H9 (cell line): ENCODE measurements at regions not wholly inside any gene's neighbourhood (a gene's known extent, or its start where the extent isn't known, plus 50 kb on each side); places are given as distances from the start of the nearest gene placed in this dataset.

ENCODE experiments used
- DNase-seq: peaks from one replicate; pipeline ENCODE4 v3.0.0-alpha.2; 2017
- H2AFZ ChIP-seq: one replicate; pipeline ENCODE4 v1.6.1; 2013; ENCODE audit warnings: mild to moderate bottlenecking, low read length, control low read depth, moderate library complexity
- H2AK5ac ChIP-seq: 2 replicates; pipeline ENCODE4 v1.6.1; 2013; ENCODE audit warnings: low read length, control low read depth, mixed read lengths; ENCODE audit not compliant: insufficient read length
- H2BK120ac ChIP-seq: one replicate; pipeline ENCODE4 v1.6.1; 2013; ENCODE audit warnings: low read depth, mild to moderate bottlenecking, low read length, control low read depth, inconsistent platforms; ENCODE audit not compliant: poor library complexity, severe bottlenecking
- H2BK12ac ChIP-seq: 2 replicates; pipeline ENCODE4 v1.6.1; 2013; ENCODE audit warnings: low read length, control low read depth, mixed read lengths, low read depth; ENCODE audit not compliant: insufficient read length
- H2BK15ac ChIP-seq: 2 replicates; pipeline ENCODE4 v1.6.1; 2013; ENCODE audit warnings: low read depth, low read length, control low read depth
- H2BK20ac ChIP-seq: one replicate; pipeline ENCODE4 v1.6.1; 2013; ENCODE audit warnings: low read depth, mild to moderate bottlenecking, low read length, control low read depth, inconsistent platforms; ENCODE audit not compliant: poor library complexity, severe bottlenecking
- H2BK5ac ChIP-seq: 2 replicates; pipeline ENCODE4 v1.6.1; 2013; ENCODE audit warnings: low read length, control low read depth, mixed read lengths; ENCODE audit not compliant: insufficient read length
- H3K14ac ChIP-seq: 2 replicates; pipeline ENCODE4 v1.6.1; 2013; ENCODE audit warnings: low read length, control low read depth; ENCODE audit not compliant: insufficient read depth
- H3K18ac ChIP-seq: 2 replicates; pipeline ENCODE4 v1.6.1; 2013; ENCODE audit warnings: low read depth, mild to moderate bottlenecking, mixed read lengths, low read length, control low read depth; ENCODE audit not compliant: insufficient read length
- H3K23ac ChIP-seq: 2 replicates; pipeline ENCODE4 v1.6.1; 2013; ENCODE audit warnings: low read length, control low read depth, mixed read lengths, low read depth; ENCODE audit not compliant: insufficient read length
- H3K23me2 ChIP-seq: 2 replicates; pipeline ENCODE4 v1.6.1; 2013; ENCODE audit warnings: low read depth, mild to moderate bottlenecking, mixed read lengths, low read length, control low read depth; ENCODE audit not compliant: insufficient read length, poor library complexity, severe bottlenecking
- H3K27ac ChIP-seq: 2 replicates; pipeline ENCODE4 v1.5.1; 2013; ENCODE audit warnings: low read length, control low read depth, mixed read lengths, low read depth; ENCODE audit not compliant: insufficient read length
- H3K27me3 ChIP-seq: 2 replicates; pipeline ENCODE4 v1.6.1; 2013; ENCODE audit warnings: low read length, control low read depth, inconsistent platforms; ENCODE audit not compliant: insufficient read depth
- H3K4ac ChIP-seq: 2 replicates; pipeline ENCODE4 v1.6.1; 2013; ENCODE audit warnings: low read depth, mild to moderate bottlenecking, control low read depth, inconsistent platforms, low read length, moderate library complexity
- H3K4me1 ChIP-seq: 2 replicates; pipeline ENCODE4 v1.6.1; 2013; ENCODE audit warnings: low read length, control low read depth, inconsistent platforms; ENCODE audit not compliant: insufficient read depth
- H3K4me2 ChIP-seq: 2 replicates; pipeline ENCODE4 v1.6.1; 2013; ENCODE audit warnings: low read length, control low read depth, mixed read lengths; ENCODE audit not compliant: insufficient read length, insufficient read depth
- H3K56ac ChIP-seq: 2 replicates; pipeline ENCODE4 v1.6.1; 2013; ENCODE audit warnings: low read depth, mild to moderate bottlenecking, mixed read lengths, low read length, control low read depth; ENCODE audit not compliant: insufficient read length
- H3K79me1 ChIP-seq: 2 replicates; pipeline ENCODE4 v1.6.1; 2013; ENCODE audit warnings: low read depth, mild to moderate bottlenecking, moderate library complexity, low read length, control low read depth, inconsistent platforms; ENCODE audit not compliant: insufficient read depth, poor library complexity, severe bottlenecking
- H3K79me2 ChIP-seq: 2 replicates; pipeline ENCODE4 v1.6.1; 2013; ENCODE audit warnings: low read length, control low read depth, inconsistent platforms; ENCODE audit not compliant: insufficient read depth
- H3K9ac ChIP-seq: 2 replicates; pipeline ENCODE4 v1.6.1; 2013; ENCODE audit warnings: low read length, control low read depth, mixed read lengths; ENCODE audit not compliant: insufficient read length; ENCODE audit errors: extremely low read depth
- H3K9me3 ChIP-seq: one replicate; pipeline ENCODE4 v1.6.1; 2013; ENCODE audit warnings: low read depth, low read length, inconsistent platforms; ENCODE audit not compliant: control insufficient read depth
- H3T11ph ChIP-seq: one replicate; pipeline ENCODE4 v1.6.1; 2013; ENCODE audit warnings: mild to moderate bottlenecking, low read length, control low read depth, inconsistent platforms
- H4K20me1 ChIP-seq: one replicate; pipeline ENCODE4 v1.6.1; 2013; ENCODE audit not compliant: control insufficient read depth, insufficient read length, insufficient read depth
- H4K5ac ChIP-seq: 2 replicates; pipeline ENCODE4 v1.6.1; 2013; ENCODE audit warnings: low read depth, mild to moderate bottlenecking, mixed read lengths, low read length, control low read depth; ENCODE audit not compliant: insufficient read length
- H4K8ac ChIP-seq: replicated peaks from 2 replicates; pipeline ENCODE4 v1.6.1; 2013; ENCODE audit warnings: low read length, control low read depth, mixed read lengths, low read depth; ENCODE audit not compliant: insufficient read length
- H4K91ac ChIP-seq: 2 replicates; pipeline ENCODE4 v1.6.1; 2013; ENCODE audit warnings: low read depth, mild to moderate bottlenecking, moderate library complexity, mixed read lengths, low read length, control low read depth; ENCODE audit not compliant: insufficient read length
- H3K27ac Mint-ChIP-seq, 3 experiments: 2 replicates in 2 of 3; 3 replicates in 1 of 3; pipeline ENCODE4 v1.8.0; 2020 to 2021; ENCODE audit warnings: mixed read lengths in 3 of 3, mild to moderate bottlenecking in 1 of 3, moderate library complexity in 1 of 3
- H3K27me3 Mint-ChIP-seq: 2 replicates; pipeline ENCODE4 v1.8.0; 2021; ENCODE audit warnings: low read depth, mild to moderate bottlenecking, moderate library complexity, mixed read lengths
- H3K36me3 Mint-ChIP-seq, 3 experiments: 2 replicates in 2 of 3; 3 replicates in 1 of 3; pipeline ENCODE4 v1.8.0; 2020 to 2021; ENCODE audit warnings: low read depth in 3 of 3, mixed read lengths in 3 of 3; ENCODE audit not compliant: insufficient read depth in 1 of 3
- H3K4me1 Mint-ChIP-seq, 2 experiments: 2 replicates each; pipeline ENCODE4 v1.8.0; 2020; ENCODE audit warnings: mixed read lengths in 2 of 2
- H3K4me3 Mint-ChIP-seq, 2 experiments: 2 replicates in 1 of 2; 3 replicates in 1 of 2; pipeline ENCODE4 v1.8.0; 2020 to 2021; ENCODE audit warnings: mild to moderate bottlenecking in 2 of 2, mixed read lengths in 2 of 2, moderate library complexity in 1 of 2
- H3K9me3 Mint-ChIP-seq, 2 experiments: 2 replicates in 1 of 2; 3 replicates in 1 of 2; pipeline ENCODE4 v1.8.0; 2020; ENCODE audit warnings: mild to moderate bottlenecking in 2 of 2, mixed read lengths in 2 of 2, moderate library complexity in 1 of 2
- WGBS: extraction: QIAGEN DNeasy Blood & Tissue Kit; methylation state at CpG from one replicate; pipeline ENCODE4 v1.1.7; 2013; ENCODE audit warnings: missing lambda C conversion rate, low lambda C conversion rate, mixed read lengths; ENCODE audit not compliant: insufficient read length; ENCODE audit errors: extremely low coverage; 5-methylcytosine and 5-hydroxymethylcytosine counted together
- TF ChIP-seq, protein P1 (sequence below): fragments of 200-600 bp; sonication (generic); conservative IDR thresholded peaks from 3 replicates; pipeline ENCODE4 v1.8.0; 2021; ENCODE audit warnings: antibody characterized with exemption, mild to moderate bottlenecking

DNA sequence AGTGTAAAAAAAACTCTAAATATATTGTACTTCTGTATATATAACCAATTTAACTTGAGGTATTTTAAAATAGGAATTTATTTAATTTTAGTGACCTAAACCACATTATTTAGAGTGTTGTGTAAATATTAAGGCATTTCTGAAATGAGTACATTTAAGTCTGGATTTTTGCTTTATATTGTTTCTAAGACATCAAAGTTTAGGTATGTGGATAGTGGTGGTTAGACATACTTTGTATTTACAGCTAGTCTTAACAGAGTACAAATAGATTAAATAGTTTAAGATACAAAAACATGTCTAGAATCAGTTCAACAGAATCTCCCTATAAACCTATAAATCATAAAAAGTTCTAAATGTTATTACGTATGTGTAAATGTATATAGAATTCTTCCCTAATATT, 588.5 kb downstream of the TRIML1 start:
- TF ChIP-seq, protein P1, sequence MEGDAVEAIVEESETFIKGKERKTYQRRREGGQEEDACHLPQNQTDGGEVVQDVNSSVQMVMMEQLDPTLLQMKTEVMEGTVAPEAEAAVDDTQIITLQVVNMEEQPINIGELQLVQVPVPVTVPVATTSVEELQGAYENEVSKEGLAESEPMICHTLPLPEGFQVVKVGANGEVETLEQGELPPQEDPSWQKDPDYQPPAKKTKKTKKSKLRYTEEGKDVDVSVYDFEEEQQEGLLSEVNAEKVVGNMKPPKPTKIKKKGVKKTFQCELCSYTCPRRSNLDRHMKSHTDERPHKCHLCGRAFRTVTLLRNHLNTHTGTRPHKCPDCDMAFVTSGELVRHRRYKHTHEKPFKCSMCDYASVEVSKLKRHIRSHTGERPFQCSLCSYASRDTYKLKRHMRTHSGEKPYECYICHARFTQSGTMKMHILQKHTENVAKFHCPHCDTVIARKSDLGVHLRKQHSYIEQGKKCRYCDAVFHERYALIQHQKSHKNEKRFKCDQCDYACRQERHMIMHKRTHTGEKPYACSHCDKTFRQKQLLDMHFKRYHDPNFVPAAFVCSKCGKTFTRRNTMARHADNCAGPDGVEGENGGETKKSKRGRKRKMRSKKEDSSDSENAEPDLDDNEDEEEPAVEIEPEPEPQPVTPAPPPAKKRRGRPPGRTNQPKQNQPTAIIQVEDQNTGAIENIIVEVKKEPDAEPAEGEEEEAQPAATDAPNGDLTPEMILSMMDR: no peak
- Histone ChIP-seq H2AFZ (no peak overlapping the region), H4K8ac (no peak overlapping the region), H2BK12ac (no peak overlapping the region), H4K5ac (no peak overlapping the region), H3K9ac (no peak overlapping the region), H3K23me2 (no peaks in the 10 kb centered on the region), H3K18ac (no peak overlapping the region), H3K23ac (no peak overlapping the region), H2BK15ac (no peak overlapping the region), H3K4ac (no peak overlapping the region), H3T11ph (no peak overlapping the region), H3K14ac (no peak overlapping the region), H2BK120ac (no peak overlapping the region), H3K79me2 (no peaks in the 10 kb centered on the region), H3K56ac (no peak overlapping the region), H3K4me1 (no peaks in the 10 kb centered on the region), H4K91ac (no peak overlapping the region), H3K27me3 (no peaks in the 10 kb centered on the region), H2AK5ac (no peak overlapping the region), H3K9me3 (no peaks in the 10 kb centered on the region), H3K27ac (no peak overlapping the region), H4K20me1 (no peaks in the 10 kb centered on the region), H2BK20ac (no peak overlapping the region), H3K4me2 (no peak overlapping the region), H3K79me1 (no peaks in the 10 kb centered on the region), H2BK5ac (no peak overlapping the region)
- H3K27me3 Mint-ChIP-seq: no peaks in the 10 kb centered on the region
- no peaks in the 10 kb centered on the region for H3K4me1 Mint-ChIP-seq
- H3K27ac Mint-ChIP-seq: no peak overlapping the region
- H3K4me3 Mint-ChIP-seq: no peak overlapping the region
- peaks cover 0 to 3% of the 10 kb centered on the region in 2 experiments; a peak in 2 of 5 replicates for H3K9me3 Mint-ChIP-seq
- no peak for DNase-seq
- no CpG with 5 or more reads among the region's 1 CpG for WGBS
- 0 out of 7 replicates have a peak, but pooled peaks cover 0 to 3% (median 0%) of the 10 kb centered on the region in 3 experiments for H3K36me3 Mint-ChIP-seq
